B cell (primary cell): ENCODE measurements at regions not wholly inside any gene's neighbourhood (a gene's known extent, or its start where the extent isn't known, plus 50 kb on each side); places are given as distances from the start of the nearest gene placed in this dataset.

ENCODE experiments used
- ATAC-seq: fragments of 200-7000 bp; cut with Tn5 transposase; one replicate; pipeline ENCODE4 v1.10.0; 2021; ENCODE audit warnings: low read depth, mild to moderate bottlenecking, moderate number of reproducible peaks, moderate library complexity
- CTCF ChIA-PET: fragments of 350-600 bp; sonication (Branson Sonifier 250); formaldehyde crosslinking; loops from one replicate; lab custom pipeline; 2021; ENCODE audit warnings: antibody characterized with exemption, inconsistent platforms; lab: Charles Lee
- POLR2A ChIA-PET: fragments of 350-600 bp; sonication (Branson Sonifier 250); formaldehyde crosslinking; loops from one replicate; lab custom pipeline; 2021; ENCODE audit warnings: antibody characterized with exemption; lab: Charles Lee
- DNase-seq: peaks from one replicate; pipeline ENCODE4 v3.0.0; 2013
- H2AFZ ChIP-seq: 2 replicates; pipeline ENCODE4 v1.6.1; 2012; ENCODE audit warnings: mild to moderate bottlenecking, low read depth, low read length; ENCODE audit not compliant: insufficient read depth, poor library complexity, severe bottlenecking
- H3K27ac ChIP-seq, 2 donors: 1 replicate in 1 of 2; 2 replicates in 1 of 2; pipeline ENCODE4 v1.5.1; 2012 to 2013; ENCODE audit warnings: low read length in 2 of 2, mild to moderate bottlenecking in 2 of 2, moderate library complexity in 1 of 2
- H3K27me3 ChIP-seq, 4 experiments: fragments of 200-600 bp in 1 of 4; sonication (generic) in 1 of 4; replicated peaks in 1 of 4; 1 replicate in 2 of 4; 2 replicates in 2 of 4; pipeline versions ENCODE4 v1.6.1 to v1.7.0; 2013 to 2016; ENCODE audit warnings: low read length in 3 of 4, mild to moderate bottlenecking in 2 of 4, mixed read lengths in 1 of 4, moderate library complexity in 1 of 4; ENCODE audit not compliant: insufficient read depth in 4 of 4, control insufficient read depth in 3 of 4; ENCODE audit errors: control extremely low read depth in 1 of 4
- H3K36me3 ChIP-seq, 2 experiments: replicated peaks in 1 of 2; 1 replicate in 1 of 2; 2 replicates in 1 of 2; pipeline versions ENCODE4 v1.6.1 to v1.7.1; 2013; ENCODE audit warnings: low read length in 1 of 2; ENCODE audit not compliant: insufficient read depth in 2 of 2, control insufficient read depth in 1 of 2; ENCODE audit errors: control extremely low read depth in 1 of 2, extremely low read depth in 1 of 2
- H3K4me1 ChIP-seq, 2 donors: fragments of 200-600 bp in 1 of 2; sonication (generic) in 1 of 2; 1 replicate in 1 of 2; 2 replicates in 1 of 2; pipeline versions ENCODE4 v1.5.1 to v1.6.1; 2013 to 2017; ENCODE audit warnings: low read length in 2 of 2; ENCODE audit not compliant: control insufficient read depth in 2 of 2, insufficient read depth in 2 of 2
- H3K4me2 ChIP-seq: replicated peaks from 2 replicates; pipeline ENCODE3; 2012; ENCODE audit warnings: mild to moderate bottlenecking, low read depth, low read length; ENCODE audit not compliant: poor library complexity, severe bottlenecking
- H3K4me3 ChIP-seq, 5 experiments: fragments of 200-600 bp in 1 of 5; sonication (generic) in 1 of 5; 1 replicate in 3 of 5; 2 replicates in 2 of 5; pipeline versions ENCODE4 v1.5.1 to v1.7.0; 2011 to 2016; ENCODE audit warnings: low read length in 4 of 5, mild to moderate bottlenecking in 4 of 5, low read depth in 2 of 5, control low read depth in 1 of 5, moderate library complexity in 1 of 5; ENCODE audit not compliant: insufficient read depth in 1 of 5; ENCODE audit errors: control extremely low read depth in 1 of 5, extremely low read depth in 1 of 5
- H3K79me2 ChIP-seq: fragments of 200-600 bp; sonication (generic); one replicate; pipeline ENCODE4 v1.6.0; 2016; ENCODE audit warnings: low read length; ENCODE audit not compliant: control insufficient read depth, insufficient read depth
- H3K9ac ChIP-seq: fragments of 200-600 bp; sonication (generic); 2 replicates; pipeline ENCODE4 v1.6.1; 2017; ENCODE audit warnings: mild to moderate bottlenecking, low read length, moderate library complexity
- H3K9me3 ChIP-seq, 3 donors: one replicate each; pipeline versions ENCODE4 v1.6.1 to v1.7.1; 2013; ENCODE audit warnings: low read length in 2 of 3; ENCODE audit not compliant: control insufficient read depth in 2 of 3, insufficient read depth in 1 of 3; ENCODE audit errors: control extremely low read depth in 1 of 3
- H4K20me1 ChIP-seq: 2 replicates; pipeline ENCODE4 v1.6.0; 2012; ENCODE audit warnings: mild to moderate bottlenecking, low read length; ENCODE audit not compliant: insufficient read depth, control insufficient read depth, poor library complexity, severe bottlenecking
- H3K27ac Mint-ChIP-seq: one replicate; pipeline ENCODE4 v1.8.0; 2021; ENCODE audit warnings: mixed read lengths
- H3K27me3 Mint-ChIP-seq: one replicate; pipeline ENCODE4 v1.8.0; 2021; ENCODE audit warnings: mixed read lengths
- H3K4me1 Mint-ChIP-seq: one replicate; pipeline ENCODE4 v1.8.0; 2021; ENCODE audit warnings: mixed read lengths
- H3K4me3 Mint-ChIP-seq: one replicate; pipeline ENCODE4 v1.8.0; 2021; ENCODE audit warnings: mixed read lengths
- H3K9me3 Mint-ChIP-seq: one replicate; pipeline ENCODE4 v1.8.0; 2022; ENCODE audit warnings: mixed read lengths; ENCODE audit not compliant: insufficient read depth
- EZH2 ChIP-seq: IDR thresholded peaks from 2 replicates; pipeline ENCODE4 v1.6.1; 2012; ENCODE audit warnings: borderline replicate concordance, low read depth, mild to moderate bottlenecking, moderate library complexity, low read length; ENCODE audit not compliant: insufficient read depth, poor library complexity, severe bottlenecking
- WGBS: methylation state at CpG from one replicate; pipeline ENCODE4 v1.1.5; 2013; ENCODE audit warnings: missing lambda C conversion rate; ENCODE audit not compliant: insufficient coverage; 5-methylcytosine and 5-hydroxymethylcytosine counted together
- intact Hi-C: fragments of 100-400 bp; cut with micrococcal nuclease; formaldehyde crosslinking; loops from one replicate; pipeline ENCODE4 v1.10.0; 2022
- TF ChIP-seq, protein P1 (sequence below): fragments of 200-600 bp; IDR thresholded peaks from one replicate; pipeline ENCODE4 v1.8.0; 2022; ENCODE audit warnings: antibody characterized with exemption, mild to moderate bottlenecking

DNA sequence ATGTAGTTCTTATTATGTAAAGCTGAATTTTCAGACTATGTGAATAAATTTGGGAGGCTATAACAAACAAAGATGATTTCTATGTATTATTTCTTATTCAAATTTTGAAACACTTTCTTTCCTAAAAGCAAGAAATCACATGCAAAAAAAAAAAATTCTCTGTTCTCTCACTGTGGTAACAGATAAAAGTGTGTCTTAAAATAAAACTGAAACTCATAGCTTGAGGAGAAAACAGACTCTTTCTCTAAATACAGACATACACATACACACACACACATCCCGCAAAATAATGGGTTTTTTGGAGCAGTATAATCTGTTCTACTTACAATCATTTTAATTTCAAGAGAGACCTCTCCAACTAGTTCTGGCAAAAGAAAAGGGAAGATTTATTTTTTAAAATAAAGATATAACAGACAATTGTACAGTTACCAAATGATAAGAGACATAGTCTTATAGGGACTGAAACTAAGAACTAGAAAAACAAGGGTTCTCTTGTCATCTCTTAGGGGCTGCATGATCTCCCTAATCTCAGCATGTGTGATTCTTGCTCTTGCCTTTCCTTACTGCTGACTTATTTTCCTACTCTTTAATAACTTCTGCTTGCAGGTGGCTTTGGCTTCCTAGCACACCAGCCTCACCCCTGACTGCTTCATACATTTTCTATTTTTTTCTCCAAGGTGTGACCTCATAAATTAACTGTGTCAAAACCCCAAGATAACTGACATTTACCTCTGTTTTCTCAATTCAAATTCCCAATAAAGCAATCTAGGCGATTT, 483.5 kb upstream of the POT1 start:
- Mint-ChIP-seq H3K4me3 (no peak overlapping the region), H3K27ac (no peak overlapping the region)

DNA sequence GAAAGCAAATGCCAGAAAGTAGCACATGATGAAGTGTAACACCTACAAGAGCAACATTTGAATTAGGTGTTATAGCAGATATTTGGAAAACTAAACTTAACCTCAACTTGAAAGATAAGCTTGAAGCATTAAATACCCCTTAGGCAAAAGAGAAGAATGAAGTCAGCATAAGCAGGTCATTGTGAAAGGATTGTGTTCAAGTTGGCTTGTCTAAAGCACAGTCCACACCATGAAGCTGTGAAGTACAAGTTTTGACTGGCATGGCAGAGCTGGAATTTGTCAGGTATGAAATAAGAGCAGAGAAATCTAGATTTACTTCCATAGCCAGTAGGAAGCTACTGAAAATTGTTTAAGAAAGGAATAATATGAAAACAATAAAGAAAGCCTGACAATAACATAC, 480.3 kb upstream of the POT1 start:
- Histone ChIP-seq H3K4me2 (no peak overlapping the region), H3K4me3 (no peak overlapping the region), H3K79me2 (no peaks in the 10 kb centered on the region), H3K9me3 (no peaks in the 10 kb centered on the region), H2AFZ (no peak overlapping the region), H3K36me3 (no peaks in the 10 kb centered on the region), H3K9ac (no peak overlapping the region), H3K27me3 (no peaks in the 10 kb centered on the region), H3K4me1 (no peaks in the 10 kb centered on the region), H3K27ac (no peak overlapping the region), H4K20me1 (no peaks in the 10 kb centered on the region)
- DNase-seq, result no peak
- intact Hi-C loops, result no loop called here
- Mint-ChIP-seq H3K4me3 (no peak overlapping the region), H3K9me3 (peaks cover 2% of the 10 kb centered on the region), H3K4me1 (no peaks in the 10 kb centered on the region), H3K27me3 (no peaks in the 10 kb centered on the region), H3K27ac (no peak overlapping the region)
- CTCF ChIA-PET, result no interaction called here
- no peak for ATAC-seq
- no peak for TF ChIP-seq EZH2
- TF ChIP-seq, protein P1, sequence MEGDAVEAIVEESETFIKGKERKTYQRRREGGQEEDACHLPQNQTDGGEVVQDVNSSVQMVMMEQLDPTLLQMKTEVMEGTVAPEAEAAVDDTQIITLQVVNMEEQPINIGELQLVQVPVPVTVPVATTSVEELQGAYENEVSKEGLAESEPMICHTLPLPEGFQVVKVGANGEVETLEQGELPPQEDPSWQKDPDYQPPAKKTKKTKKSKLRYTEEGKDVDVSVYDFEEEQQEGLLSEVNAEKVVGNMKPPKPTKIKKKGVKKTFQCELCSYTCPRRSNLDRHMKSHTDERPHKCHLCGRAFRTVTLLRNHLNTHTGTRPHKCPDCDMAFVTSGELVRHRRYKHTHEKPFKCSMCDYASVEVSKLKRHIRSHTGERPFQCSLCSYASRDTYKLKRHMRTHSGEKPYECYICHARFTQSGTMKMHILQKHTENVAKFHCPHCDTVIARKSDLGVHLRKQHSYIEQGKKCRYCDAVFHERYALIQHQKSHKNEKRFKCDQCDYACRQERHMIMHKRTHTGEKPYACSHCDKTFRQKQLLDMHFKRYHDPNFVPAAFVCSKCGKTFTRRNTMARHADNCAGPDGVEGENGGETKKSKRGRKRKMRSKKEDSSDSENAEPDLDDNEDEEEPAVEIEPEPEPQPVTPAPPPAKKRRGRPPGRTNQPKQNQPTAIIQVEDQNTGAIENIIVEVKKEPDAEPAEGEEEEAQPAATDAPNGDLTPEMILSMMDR, result no peak
- POLR2A ChIA-PET, result no interaction called here

More for the DNA sequence above, 483.5 kb upstream of the POT1 start:
- intact Hi-C loops, result no loop called here
- H3K36me3 ChIP-seq, result no peaks in the 10 kb centered on the region
- no peak overlapping the region for H2AFZ ChIP-seq
- ATAC-seq, result no peak
- no peak for DNase-seq
- no CpG with 5 or more reads among the region's 2 CpGs for WGBS
- no peaks in the 10 kb centered on the region for H4K20me1 ChIP-seq
- H3K4me1 Mint-ChIP-seq, result no peaks in the 10 kb centered on the region
- H3K27me3 Mint-ChIP-seq, result no peaks in the 10 kb centered on the region
- ChIA-PET POLR2A (no interaction called here), CTCF (no interaction called here)
- H3K9me3 Mint-ChIP-seq, result peaks cover 4% of the 10 kb centered on the region
- no peak overlapping the region for H3K4me2 ChIP-seq
- no peak overlapping the region for H3K4me3 ChIP-seq
- H3K27ac ChIP-seq, result no peak overlapping the region
- TF ChIP-seq, protein P1, result no peak
- TF ChIP-seq EZH2, result no peak
- no peaks in the 10 kb centered on the region for H3K9me3 ChIP-seq
- no peaks in the 10 kb centered on the region for H3K27me3 ChIP-seq
- H3K4me1 ChIP-seq, result no peaks in the 10 kb centered on the region
- no peak overlapping the region for H3K9ac ChIP-seq
- no peaks in the 10 kb centered on the region for H3K79me2 ChIP-seq
